ENCODE measurements at regions not wholly inside any gene's neighbourhood (a gene's known extent, or its start where the extent isn't known, plus 50 kb on each side); places are given as distances from the start of the nearest gene placed in this dataset.

DNA sequence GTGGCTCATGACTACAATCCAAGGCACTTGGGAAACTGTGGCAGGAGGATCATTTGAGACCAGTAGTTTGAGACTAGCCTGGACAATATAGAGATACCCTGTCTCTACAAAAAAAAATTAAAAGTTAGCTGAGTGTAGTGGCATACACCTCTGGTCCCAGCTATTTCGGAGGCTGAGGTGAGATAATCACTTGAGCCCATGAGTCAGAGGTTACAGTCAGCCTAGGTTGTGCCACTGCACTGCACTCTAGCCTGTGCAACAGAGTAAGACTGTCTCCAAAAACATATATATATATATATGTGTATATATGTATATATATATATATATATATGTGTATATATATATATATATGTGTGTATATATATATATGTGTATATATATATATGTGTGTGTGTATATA, 890.8 kb downstream of the NLGN4Y start:
- no peak for DNase-seq

- no peak for DNase-seq
These were observed 894.3 kb downstream of the NLGN4Y start for GRCh38 chrY:15418613-15419012.

- peak; percentile 51 for DNase-seq
These were observed 900.4 kb downstream of the NLGN4Y start for GRCh38 chrY:15424665-15425132.

DNA sequence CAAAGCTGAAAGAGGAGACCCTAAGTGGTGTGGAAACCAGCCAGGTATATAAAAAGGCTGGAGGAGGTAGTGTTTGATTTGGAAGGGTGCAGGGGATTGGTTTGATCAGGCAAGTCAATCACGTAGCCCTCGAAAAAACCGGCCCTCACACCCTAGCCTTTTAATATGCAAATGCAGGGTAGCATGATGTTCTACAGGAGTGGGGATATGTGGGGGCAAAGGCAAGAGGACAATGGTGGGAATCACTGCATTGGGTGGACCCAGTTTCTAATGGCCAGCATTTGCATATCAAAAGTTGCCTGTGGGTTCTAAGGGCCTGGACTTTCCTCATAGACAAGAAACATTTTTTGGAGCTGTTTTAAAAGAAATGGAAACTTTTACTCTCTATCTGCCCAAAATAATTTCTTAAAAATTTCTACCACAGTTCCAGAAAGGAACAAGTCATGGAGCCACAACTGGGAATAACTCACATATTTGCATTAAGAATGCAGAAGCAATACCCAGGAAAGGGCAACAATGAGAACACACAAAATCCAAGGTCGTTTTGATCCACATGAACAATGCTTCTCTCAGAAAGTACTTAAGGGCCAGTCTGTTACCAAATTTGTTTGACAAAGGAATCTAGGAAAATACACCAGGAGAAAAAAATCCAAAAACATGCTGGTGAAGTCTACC, 915.8 kb downstream of the NLGN4Y start:
- DNase-seq = no peak

DNA sequence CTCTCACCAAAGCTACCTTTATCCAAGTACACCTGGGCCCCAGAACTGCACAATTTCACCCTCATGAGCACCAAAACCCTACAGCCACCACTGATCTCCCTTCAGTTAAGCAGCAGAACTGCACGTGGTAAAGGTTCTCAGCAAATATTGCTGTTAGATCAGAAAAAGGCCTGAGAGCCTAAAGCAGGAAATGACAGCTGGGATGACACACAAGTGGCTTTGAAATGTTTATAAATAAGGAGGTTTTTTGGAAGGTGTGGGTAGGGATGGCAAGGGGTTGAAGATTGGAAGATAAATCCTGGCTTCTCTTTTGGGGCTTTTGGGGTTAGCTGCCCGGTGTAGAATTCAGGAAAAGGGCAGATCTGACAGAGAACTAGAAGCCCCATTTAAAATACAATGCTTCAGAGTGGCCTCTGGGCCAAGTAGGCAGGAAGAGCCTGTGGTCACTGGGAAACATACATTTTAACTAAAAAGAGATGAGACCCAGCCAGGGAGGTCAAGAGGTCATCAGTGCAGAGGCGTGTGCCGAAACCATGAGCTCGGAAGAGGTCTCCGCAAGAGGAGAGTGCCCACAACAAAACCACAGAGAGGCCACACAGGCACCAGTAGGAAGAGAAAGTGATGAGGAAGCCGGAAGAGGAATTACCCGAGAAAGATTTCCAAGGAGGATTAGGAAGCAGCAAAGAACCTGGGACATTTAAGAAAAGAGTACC, 916.5 kb downstream of the NLGN4Y start:
- DNase-seq = no peak

GRCh38 chrY:15441878-15442277, 917.5 kb downstream of the NLGN4Y start:
- DNase-seq = peak; percentile 18

GRCh38 chrY:15445871-15446270, 921.5 kb downstream of the NLGN4Y start:
- no peak for DNase-seq

- no peak for DNase-seq
These were observed 922.5 kb downstream of the NLGN4Y start for GRCh38 chrY:15446861-15447260.

GRCh38 chrY:15447959-15448358, 923.6 kb downstream of the NLGN4Y start:
- DNase-seq = no peak

DNA sequence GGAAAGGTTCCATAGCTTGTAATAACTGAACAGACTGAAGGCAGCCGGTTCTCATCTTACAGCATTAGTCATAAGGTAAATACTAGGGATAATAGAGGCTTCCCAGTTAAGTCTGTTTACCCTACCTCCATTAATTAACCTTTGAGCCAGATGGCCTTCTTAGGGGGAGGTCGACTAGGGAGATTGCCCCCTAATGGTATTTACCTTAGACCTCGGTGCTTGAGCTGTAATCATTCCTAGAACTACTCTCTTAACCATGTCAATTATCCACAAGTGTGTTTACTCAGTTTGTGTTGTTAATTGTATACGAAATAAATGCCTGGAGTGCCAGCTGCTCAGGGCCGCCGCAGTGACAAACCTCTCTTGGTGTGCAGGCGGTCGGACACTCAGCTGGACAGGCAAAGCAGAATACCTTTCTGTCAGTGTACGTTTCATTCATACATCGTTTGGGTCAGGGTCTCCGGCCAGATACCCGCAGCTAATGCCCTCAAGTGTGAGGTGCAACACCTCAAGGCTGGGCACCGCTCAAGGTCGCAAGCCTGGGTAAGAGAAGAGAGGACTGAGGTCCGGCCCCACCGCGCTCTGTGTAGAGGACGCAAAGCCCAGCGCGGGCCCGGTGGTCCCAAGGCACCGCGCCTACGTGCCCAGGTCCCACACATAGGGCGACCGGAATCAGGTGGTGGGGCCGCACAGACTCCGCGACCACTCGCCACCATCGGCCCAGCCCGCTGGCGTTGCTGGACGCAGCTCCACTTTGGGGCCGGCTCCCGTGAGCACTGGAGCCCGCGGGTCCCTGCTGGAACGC, 931.0 kb downstream of the NLGN4Y start:
- DNase-seq = no peak

- peak; percentile 86 for DNase-seq
These were observed 931.7 kb downstream of the NLGN4Y start for GRCh38 chrY:15455980-15456469.

DNA sequence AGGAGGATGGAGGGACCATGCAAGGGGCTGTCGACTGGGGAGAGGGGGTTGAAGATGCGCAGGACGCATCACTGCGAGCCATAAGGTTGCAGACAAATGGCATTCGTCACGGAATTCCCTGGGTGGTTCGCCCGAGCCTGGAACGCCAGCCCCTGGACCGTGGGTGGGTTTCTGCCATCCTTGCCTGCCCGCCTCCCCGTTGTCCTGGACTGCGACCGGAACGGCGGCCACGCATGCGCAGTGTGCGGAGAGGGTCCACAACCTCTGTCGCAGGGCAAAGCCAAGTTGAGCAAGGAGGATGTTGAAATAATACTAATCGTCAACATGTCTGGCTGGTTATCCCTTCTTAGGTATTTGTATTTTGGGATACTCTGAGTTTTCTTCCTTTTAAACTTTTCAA, 932.2 kb downstream of the NLGN4Y start:
- no peak for DNase-seq

GRCh38 chrY:15457682-15458081, 933.4 kb downstream of the NLGN4Y start:
- DNase-seq = no peak

GRCh38 chrY:15458426-15458825, 934.1 kb downstream of the NLGN4Y start:
- no peak for DNase-seq

GRCh38 chrY:15465880-15466279, 941.6 kb downstream of the NLGN4Y start:
- no peak for DNase-seq

DNA sequence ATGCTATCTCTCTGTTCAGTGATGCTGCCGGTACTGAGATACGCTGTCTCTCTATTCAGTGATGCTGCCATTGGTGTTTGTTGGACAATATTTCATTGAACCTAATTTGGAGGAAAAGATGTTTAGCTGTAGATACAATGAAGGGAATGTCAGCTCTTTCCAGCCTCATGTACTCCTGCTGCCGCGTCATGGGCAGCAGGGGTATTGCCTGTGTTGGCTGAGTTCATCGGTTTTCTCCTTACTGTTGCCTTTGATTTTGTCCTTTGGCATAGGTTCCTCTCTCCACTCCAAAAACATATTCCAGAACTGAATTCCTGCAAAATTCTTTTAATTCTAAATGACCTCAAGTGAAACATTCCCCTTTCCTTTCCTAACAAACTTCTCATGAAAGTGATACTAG, 942.6 kb downstream of the NLGN4Y start:
- no peak for DNase-seq

- DNase-seq = no peak
These were observed 943.8 kb downstream of the NLGN4Y start for GRCh38 chrY:15468091-15468490.

DNA sequence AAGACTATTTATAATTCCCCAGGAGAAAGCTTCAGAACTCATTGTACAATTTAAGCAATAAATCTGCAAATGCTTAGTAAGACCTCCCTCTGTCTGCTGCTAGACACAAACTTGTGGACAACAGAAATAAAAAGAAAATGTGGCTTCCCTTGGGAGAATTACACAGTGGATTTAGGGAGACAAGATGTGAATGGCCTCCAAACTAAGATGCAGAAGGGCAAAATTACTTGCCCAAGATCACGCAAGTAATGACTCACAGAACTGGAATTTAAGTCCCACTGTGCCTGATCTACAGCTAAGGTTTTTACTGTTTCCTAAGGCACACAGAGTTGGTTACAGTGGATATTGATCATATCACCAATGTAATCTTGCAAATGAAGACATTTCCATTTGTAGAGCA, 947.0 kb downstream of the NLGN4Y start:
- DNase-seq = no peak

DNA sequence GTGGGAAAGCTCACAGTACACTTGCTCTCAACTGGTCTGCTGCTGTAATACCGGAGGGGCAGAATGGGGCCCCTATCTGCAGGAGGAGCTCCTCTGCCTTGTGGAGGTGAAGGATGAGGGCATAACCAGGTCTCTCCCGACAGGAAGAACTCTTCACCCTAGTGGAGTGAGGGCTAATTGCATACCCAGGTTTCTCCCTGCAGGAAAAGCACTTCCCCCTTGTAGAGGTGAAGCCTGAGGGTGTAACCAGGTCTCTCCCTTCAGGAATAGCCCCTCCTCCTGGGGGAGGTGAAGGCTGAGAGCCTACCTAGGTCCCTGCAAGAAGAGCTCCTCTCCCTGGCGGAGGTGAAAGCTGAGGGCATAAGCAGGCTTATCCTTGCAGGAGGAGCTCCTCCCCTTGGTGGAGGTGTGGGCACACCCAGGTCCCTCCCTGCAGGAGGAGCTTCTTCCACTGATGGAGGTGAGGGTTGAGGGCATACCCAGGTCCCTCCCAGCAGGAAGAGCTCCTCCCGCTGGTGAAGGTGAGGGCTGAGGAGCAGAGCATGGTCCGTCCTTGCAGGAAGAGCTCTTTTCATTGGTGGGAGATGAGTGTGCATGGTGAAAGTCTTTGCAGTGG, 954.1 kb downstream of the NLGN4Y start:
- no peak for DNase-seq

GRCh38 chrY:15500536-15500935, 976.2 kb downstream of the NLGN4Y start:
- no peak for DNase-seq

DNA sequence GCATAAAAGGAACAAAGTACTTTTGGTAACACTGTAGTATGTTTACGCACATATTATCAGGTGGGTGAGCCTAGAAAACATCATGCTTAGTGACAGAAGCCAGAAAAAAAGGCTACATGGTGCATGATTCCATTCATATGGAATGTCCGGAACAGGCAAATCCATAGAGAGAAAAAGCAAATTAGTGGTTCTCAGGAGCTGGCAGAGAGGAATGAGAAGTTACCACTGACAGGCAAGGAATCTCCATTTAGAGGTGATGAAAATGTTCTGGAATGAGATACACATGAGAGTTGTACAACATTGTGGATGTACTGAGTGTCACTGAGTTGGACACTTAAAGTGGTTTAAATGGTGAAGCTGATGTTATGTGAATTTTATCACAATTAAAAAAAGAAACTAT, 976.9 kb downstream of the NLGN4Y start:
- DNase-seq = no peak

DNA sequence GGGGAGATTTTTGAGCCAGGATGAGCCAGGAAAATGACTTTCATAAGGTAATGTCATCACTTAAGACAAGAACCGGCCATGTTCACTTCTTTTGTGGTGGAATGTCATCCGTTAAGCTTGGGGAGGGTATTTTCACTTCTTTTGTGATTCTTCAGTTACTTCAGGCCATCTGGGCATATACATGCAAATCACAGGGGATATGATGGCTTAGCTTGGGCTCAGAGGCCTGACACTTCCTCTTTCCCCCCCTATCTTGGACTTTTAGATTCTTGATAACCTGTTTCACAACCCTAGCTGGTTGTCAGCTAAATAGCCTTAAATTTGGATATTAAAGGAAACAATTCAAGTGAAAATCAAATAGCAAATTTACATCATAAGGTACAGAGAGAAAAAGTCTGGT, 986.0 kb downstream of the NLGN4Y start:
- DNase-seq = no peak

DNA sequence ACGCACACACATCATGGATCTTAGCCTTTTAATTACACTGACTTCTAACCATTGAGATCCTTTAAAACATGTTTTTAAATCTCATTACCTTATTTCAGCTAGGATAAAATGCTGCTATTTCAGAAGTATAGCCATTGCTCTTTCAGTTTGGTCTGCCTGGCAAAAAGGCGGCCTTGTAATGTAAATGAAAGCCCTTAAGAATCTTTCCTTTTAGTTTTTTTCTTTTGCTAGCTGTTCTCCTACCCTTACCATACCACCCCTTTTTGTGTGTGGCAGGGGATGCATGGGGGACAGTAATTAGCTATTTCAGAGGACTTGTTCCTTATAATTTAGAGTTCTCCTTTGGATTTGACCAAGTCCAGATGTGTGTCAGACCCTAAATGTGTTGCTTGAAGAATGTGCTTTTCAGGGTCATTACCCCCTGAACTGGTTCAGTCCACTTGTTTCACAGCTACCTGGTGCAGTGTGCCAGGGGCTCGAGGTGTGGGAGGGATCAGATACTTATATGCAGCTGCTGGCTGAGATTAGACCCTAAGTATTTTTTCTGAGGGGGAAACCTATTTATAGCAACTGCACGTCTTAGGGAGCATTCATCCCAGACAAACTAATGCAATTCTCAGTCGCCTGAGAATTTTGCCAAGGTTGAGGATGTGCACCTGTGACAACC, 986.8 kb downstream of the NLGN4Y start:
- DNase-seq = no peak

Measured in CD4-positive, alpha-beta T cell treated with Interleukin-4 for 4 hours (primary cell).